ENCODE measurements at regions not wholly inside any gene's neighbourhood (a gene's known extent, or its start where the extent isn't known, plus 50 kb on each side); places are given as distances from the start of the nearest gene placed in this dataset.

GRCh38 chr14:66076176-66076575, 410.0 kb upstream of the CCDC196 start:
- DNase-seq = no peak

- DNase-seq = no peak
These were observed 408.2 kb upstream of the CCDC196 start for GRCh38 chr14:66078006-66078405.

- DNase-seq = no peak
These were observed 404.4 kb upstream of the CCDC196 start for GRCh38 chr14:66081594-66082376.

GRCh38 chr14:66085224-66085623, 400.9 kb upstream of the CCDC196 start:
- DNase-seq = no peak

- DNase-seq = no peak
These were observed 400.5 kb upstream of the CCDC196 start for GRCh38 chr14:66085665-66086064.

- no peak for DNase-seq
These were observed 398.9 kb upstream of the CCDC196 start for GRCh38 chr14:66087231-66087630.

- no peak for DNase-seq
These were observed 397.5 kb upstream of the CCDC196 start for GRCh38 chr14:66088656-66089055.

- DNase-seq = no peak
These were observed 394.0 kb upstream of the CCDC196 start for GRCh38 chr14:66092206-66092605.

- no peak for DNase-seq
These were observed 393.4 kb upstream of the CCDC196 start for GRCh38 chr14:66092748-66093147.

- no peak for DNase-seq
These were observed 392.0 kb upstream of the CCDC196 start for GRCh38 chr14:66094001-66094727.

GRCh38 chr14:66099451-66099850, 386.7 kb upstream of the CCDC196 start:
- no peak for DNase-seq

- no peak for DNase-seq
These were observed 386.2 kb upstream of the CCDC196 start for GRCh38 chr14:66099931-66100330.

GRCh38 chr14:66101662-66102061, 384.5 kb upstream of the CCDC196 start:
- no peak for DNase-seq

GRCh38 chr14:66104486-66104885, 381.7 kb upstream of the CCDC196 start:
- no peak for DNase-seq

GRCh38 chr14:66105815-66106214, 380.4 kb upstream of the CCDC196 start:
- DNase-seq = no peak

- no peak for DNase-seq
These were observed 376.7 kb upstream of the CCDC196 start for GRCh38 chr14:66109426-66109825.

GRCh38 chr14:66111891-66112290, 374.3 kb upstream of the CCDC196 start:
- no peak for DNase-seq

GRCh38 chr14:66114071-66114470, 372.1 kb upstream of the CCDC196 start:
- DNase-seq = no peak

GRCh38 chr14:66115740-66116502, 370.2 kb upstream of the CCDC196 start:
- DNase-seq = no peak

GRCh38 chr14:66116732-66117131, 369.4 kb upstream of the CCDC196 start:
- no peak for DNase-seq

- no peak for DNase-seq
These were observed 368.6 kb upstream of the CCDC196 start for GRCh38 chr14:66117600-66117999.

GRCh38 chr14:66119606-66120231, 366.5 kb upstream of the CCDC196 start:
- no peak for DNase-seq

- no peak for DNase-seq
These were observed 365.8 kb upstream of the CCDC196 start for GRCh38 chr14:66120402-66120801.
